ENCODE measurements at regions not wholly inside any gene's neighbourhood (a gene's known extent, or its start where the extent isn't known, plus 50 kb on each side); places are given as distances from the start of the nearest gene placed in this dataset.
"Not testable (repeated sequence)": the region's sequence is repeated elsewhere in the genome, so short reads cannot be mapped to it uniquely, and the experiment has no call there.

- DNase-seq (ENCODE audit: low spot score): no peak
Observed at GRCh38 chr11:87754685-87755084, 420.6 kb downstream of the RAB38 start.

- DNase-seq (ENCODE audit: low spot score): no peak
Observed at GRCh38 chr11:87753143-87753542, 422.1 kb downstream of the RAB38 start.

GRCh38 chr11:87743007-87743406 is 432.2 kb downstream of the RAB38 start:
- DNase-seq (ENCODE audit: low spot score): no peak

GRCh38 chr11:87740968-87741367 is 434.3 kb downstream of the RAB38 start:
- DNase-seq (ENCODE audit: low spot score): no peak

DNA sequence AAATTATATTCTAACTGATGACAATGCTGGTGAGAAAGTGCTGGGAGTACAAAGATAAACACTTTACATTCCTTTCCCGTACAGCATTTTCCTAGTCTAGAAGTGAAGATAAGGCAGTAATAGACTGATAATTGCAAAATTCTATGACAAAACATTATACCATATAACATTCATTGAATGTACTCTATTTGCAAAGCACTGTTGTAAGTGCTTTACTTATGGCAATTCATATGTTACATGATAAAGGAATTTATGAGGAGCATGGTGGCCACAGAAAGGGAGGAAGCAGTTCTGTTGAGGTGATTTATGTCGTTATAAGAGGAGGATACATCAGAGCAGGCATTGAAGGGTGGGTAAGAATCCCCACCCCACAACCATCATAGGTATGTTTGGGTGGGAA is 434.8 kb downstream of the RAB38 start:
- no peak for DNase-seq (ENCODE audit: low spot score)

- DNase-seq (ENCODE audit: low spot score): no peak
Observed at GRCh38 chr11:87739766-87740165, 435.5 kb downstream of the RAB38 start.

DNA sequence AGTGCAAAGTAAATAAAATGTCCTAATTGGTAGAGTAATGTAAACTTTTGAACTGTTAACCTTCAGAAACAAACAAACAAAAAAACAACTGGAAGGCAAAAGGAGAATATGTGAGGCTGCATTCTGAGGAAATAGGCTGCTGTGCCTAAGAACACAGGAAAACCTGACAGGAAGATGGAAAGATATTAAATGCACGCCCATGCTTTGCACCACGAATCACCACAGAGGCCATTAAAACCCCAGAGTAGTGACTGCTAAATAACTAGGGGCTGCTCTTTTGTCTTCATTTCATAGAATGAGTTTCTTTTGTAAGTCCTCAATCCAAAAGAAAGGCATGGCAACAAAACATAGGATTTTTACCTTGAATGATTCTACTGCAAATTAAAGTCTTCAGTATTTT is 436.0 kb downstream of the RAB38 start:
- DNase-seq (ENCODE audit: low spot score): no peak

- no peak for DNase-seq (ENCODE audit: low spot score)
Observed at GRCh38 chr11:87736928-87737327, 438.3 kb downstream of the RAB38 start.

- DNase-seq (ENCODE audit: low spot score): no peak
Observed at GRCh38 chr11:87726506-87726905, 448.7 kb downstream of the RAB38 start.

DNA sequence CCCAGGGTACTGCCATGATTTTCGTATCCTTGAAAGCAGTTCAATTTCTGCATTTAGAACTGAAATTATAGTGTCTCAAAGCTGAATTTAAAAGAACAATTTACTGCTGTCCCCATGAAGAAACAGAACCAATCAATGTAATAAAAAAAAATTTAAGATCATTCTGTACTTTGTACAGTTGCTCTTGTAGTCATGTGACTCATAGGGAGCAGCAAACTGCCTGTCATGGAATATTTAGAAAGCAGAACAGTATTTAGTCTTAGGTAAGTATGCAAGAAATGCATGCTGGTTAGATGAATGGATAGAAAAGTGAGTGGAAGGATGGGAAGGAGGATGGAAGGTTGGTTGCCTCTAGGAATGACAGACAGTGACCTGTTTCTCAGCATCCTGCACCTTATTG is 450.9 kb downstream of the RAB38 start:
- DNase-seq (ENCODE audit: low spot score): no peak

- peak; percentile 20 for DNase-seq (ENCODE audit: low spot score)
Observed at GRCh38 chr11:87722756-87723565, 452.3 kb downstream of the RAB38 start.

DNA sequence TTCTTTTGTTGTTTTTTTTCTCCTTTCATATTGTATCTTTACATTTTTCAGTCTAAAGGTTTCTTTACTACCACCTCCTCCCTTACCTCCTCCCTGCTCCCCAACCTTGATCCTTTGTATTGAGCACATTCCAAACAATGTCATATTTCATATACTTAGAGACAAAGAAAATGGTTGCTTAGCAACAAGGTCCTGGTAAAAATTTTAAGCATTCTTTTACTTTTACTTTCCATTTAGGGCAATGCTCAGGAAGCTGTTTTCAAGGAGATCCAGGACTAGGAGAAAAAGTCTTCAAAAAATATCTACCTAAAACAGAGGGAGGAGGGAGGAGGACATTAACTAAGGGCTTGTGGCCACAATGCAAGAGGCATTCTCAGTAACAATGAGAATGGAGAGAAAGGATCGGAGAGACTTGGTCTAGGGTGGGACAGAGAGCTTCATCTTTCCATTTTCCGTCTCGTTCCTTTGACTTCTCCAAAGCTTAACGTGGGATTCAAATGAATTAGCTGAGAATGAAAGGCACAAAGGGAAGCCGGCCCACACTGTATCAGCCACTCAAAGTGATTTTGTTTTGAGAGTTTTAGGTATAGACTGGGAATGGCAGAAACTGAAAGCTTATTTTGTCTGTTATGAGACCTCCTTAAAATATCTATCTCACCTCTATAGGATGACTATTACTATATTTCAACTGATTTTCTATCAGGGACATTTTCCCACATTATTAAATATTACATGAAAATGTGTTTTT is 455.7 kb downstream of the RAB38 start:
- no peak for DNase-seq (ENCODE audit: low spot score)

DNA sequence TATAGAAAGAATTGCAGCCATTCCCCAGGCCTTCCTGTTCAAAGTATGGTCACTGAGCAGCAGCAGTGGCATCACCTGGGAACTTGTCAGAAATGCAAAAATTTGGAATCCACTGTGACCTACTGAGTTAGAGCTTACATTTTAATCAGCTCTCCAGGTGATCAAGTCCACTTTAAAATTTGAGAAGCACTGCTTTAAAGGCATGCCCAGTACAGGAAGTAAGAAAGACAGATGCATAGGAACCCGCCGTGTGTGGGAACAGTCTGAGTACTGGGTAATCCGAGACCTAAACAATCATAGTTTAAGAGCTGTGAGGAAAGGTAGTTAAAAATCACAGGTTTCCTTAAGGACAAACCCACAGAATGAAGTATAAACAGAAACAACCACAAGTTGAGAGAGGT is 462.4 kb downstream of the RAB38 start:
- DNase-seq (ENCODE audit: low spot score): no peak

GRCh38 chr11:87712391-87712790 is 462.9 kb downstream of the RAB38 start:
- no peak for DNase-seq (ENCODE audit: low spot score)

DNA sequence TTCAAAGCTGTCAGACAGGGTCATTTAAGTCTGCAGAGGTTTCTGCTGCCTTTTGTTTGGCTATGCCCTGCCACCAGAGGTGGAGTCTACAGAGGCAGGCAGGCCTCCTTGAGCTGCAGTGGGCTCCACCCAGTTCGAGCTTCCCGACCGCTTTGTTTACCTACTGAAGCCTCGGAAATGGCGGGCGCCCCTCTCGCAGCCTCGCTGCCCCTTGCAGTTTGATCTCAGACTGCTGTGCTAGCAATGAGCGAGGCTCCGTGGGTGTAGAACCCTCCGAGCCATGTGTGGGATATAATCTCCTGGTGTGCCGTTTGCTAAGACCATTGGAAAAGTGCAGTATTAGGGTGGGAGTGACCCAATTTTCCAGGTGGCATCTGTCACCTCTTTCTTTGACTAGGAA is 471.7 kb downstream of the RAB38 start:
- DNase-seq (ENCODE audit: low spot score): not testable (repeated sequence)

- no peak for DNase-seq (ENCODE audit: low spot score)
Observed at GRCh38 chr11:87675993-87676392, 499.2 kb downstream of the RAB38 start.

GRCh38 chr11:87666730-87667129 is 508.5 kb downstream of the RAB38 start:
- DNase-seq (ENCODE audit: low spot score): no peak

DNA sequence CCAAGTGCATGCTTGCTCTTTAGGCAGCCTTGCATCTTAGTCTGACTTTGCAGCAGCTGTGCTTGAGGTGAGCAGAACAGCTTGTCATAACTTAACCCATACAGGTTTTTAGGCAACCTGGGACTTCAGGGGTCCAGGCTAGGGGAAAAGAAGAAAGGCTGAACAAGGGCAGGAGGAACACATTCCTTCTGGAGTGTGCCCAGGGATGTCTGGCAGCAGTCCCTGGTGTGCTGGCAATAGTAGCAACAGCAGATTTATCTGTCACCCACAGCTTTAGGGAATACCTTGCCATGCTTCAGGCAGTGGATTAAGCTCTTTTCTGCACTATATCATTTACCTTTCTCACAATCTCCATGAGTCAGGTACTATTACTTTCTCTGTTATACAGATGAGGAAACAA is 513.0 kb downstream of the RAB38 start:
- DNase-seq (ENCODE audit: low spot score): no peak

DNA sequence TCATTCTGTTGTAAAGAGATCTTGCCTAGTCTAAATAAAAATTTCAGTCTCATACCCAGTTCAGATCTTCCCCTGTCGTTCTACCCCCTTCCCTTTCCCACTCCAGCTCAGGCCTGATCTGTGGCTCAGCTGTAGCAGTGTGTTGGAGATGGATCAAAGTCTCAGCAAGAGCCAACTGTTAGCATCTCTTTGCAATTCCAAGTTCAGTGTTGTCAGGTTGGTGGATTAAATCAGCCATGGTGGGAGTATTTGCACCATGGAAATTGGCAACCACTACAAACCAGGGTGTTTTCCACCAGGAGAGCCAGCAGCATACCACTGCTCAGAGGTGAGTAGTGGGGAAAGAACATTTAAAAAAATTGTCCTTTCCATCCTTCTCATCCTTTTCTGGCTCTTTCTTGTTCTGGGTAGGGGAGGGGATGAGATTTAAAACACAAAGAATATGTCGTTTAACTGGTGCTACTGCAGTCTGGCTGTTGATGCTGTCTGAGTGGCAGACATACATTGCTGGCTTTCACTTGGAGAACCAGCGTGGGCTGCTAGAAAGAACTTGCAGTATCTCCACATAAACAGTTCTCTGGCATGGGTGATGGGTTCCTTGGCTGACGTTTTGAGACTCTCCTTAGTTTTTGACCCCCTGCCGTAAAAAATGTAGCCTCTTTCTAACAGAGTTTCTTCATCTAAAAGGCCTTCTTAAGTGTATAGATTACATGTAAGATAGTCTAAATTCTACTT is 514.1 kb downstream of the RAB38 start:
- DNase-seq (ENCODE audit: low spot score): no peak

- no peak for DNase-seq (ENCODE audit: low spot score)
Observed at GRCh38 chr11:87659807-87660206, 515.4 kb downstream of the RAB38 start.

DNA sequence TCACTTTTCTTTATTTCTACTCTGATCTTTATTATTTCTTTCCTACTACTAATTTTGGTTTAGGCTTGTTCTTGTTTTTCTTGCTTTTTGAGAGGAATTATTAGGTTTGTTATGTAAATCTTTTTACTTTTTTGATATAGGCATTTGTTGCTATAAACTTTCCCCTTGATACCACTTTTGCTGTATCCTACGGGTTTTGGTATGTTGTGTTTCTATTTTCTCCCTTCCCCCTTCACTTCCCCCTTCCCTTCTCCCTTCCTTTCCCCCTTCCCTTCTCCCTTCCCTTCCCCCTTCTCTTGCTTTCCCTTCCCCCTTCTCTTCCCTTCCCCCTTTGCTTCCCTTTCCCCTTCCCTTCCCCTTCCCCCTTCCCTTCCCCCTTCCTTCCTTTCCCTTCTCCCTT is 529.6 kb downstream of the RAB38 start:
- DNase-seq (ENCODE audit: low spot score): no peak

- DNase-seq (ENCODE audit: low spot score): no peak
Observed at GRCh38 chr11:87639753-87640364, 535.4 kb downstream of the RAB38 start.
